GM20000 (cell line): ENCODE measurements at regions not wholly inside any gene's neighbourhood (a gene's known extent, or its start where the extent isn't known, plus 50 kb on each side); places are given as distances from the start of the nearest gene placed in this dataset.
"Not testable (repeated sequence)": the region's sequence is repeated elsewhere in the genome, so short reads cannot be mapped to it uniquely, and the experiment has no call there.

Source experiments
- DNase-seq: peaks from one replicate; pipeline ENCODE4 v3.0.0; 2012; ENCODE audit warnings: low spot score
- TF ChIP-seq, protein P1 (sequence below): IDR thresholded peaks from 2 replicates; pipeline ENCODE4 v1.5.1; 2012; ENCODE audit warnings: mild to moderate bottlenecking, control low read depth; ENCODE audit errors: extremely low read depth, missing control alignments

DNA sequence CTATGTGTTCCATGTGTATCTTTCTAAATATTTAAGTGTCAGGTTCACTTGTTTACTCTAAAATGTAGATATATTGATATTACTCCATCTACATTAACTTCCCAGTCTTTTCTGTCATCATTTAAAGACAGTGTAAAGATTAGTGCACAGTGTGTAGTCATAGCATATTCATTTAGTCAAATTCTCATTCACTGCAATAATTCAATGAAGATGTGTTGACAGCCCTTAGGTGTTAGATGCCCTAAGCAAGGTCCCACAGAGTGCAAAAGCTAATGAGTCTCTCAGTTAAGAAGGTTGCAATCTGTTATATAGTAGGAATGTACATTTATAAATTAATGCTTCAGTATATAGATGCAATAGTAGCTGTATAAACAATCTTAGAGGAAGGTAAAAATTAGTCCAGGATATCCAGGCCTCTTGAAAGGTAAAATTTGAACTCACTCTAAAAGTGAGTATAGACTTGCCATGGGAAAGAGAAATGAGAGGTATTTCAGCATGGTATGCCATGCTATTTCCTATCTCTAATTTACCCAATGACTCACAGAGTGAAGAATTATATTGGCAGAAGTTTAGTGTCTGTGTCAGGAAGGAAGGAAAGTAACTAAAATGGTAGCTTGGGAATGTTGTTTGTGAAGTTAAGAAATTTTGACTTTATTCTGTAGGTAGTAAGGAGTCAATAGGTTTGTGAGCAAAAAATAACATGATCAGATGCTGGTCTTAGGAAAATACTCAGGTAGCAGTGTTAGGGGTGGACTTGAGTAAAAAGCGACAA lies 969.9 kb upstream of the CITED2 start:
- no peak for DNase-seq
- TF ChIP-seq, protein P1, sequence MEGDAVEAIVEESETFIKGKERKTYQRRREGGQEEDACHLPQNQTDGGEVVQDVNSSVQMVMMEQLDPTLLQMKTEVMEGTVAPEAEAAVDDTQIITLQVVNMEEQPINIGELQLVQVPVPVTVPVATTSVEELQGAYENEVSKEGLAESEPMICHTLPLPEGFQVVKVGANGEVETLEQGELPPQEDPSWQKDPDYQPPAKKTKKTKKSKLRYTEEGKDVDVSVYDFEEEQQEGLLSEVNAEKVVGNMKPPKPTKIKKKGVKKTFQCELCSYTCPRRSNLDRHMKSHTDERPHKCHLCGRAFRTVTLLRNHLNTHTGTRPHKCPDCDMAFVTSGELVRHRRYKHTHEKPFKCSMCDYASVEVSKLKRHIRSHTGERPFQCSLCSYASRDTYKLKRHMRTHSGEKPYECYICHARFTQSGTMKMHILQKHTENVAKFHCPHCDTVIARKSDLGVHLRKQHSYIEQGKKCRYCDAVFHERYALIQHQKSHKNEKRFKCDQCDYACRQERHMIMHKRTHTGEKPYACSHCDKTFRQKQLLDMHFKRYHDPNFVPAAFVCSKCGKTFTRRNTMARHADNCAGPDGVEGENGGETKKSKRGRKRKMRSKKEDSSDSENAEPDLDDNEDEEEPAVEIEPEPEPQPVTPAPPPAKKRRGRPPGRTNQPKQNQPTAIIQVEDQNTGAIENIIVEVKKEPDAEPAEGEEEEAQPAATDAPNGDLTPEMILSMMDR = no peak

DNA sequence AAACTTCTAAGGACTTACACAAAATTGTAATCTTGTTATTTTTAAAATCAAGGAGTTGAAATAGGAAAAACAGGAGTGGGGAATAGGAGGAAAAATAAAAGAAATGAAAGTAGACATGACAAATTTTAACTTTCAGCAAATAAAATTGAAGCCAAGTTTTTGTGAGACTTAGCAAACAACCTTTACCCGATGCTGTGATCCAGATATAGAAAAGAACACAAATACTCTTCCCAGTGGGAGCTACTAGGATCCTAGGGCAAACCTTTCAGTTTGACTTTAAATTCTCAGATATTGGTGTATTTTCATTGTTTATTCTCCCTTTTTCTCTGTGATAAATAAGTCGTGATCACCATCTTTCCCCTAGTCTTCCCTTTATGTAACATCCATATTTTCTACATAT lies 968.7 kb upstream of the CITED2 start:
- DNase-seq = no peak
- TF ChIP-seq, protein P1 = no peak

DNA sequence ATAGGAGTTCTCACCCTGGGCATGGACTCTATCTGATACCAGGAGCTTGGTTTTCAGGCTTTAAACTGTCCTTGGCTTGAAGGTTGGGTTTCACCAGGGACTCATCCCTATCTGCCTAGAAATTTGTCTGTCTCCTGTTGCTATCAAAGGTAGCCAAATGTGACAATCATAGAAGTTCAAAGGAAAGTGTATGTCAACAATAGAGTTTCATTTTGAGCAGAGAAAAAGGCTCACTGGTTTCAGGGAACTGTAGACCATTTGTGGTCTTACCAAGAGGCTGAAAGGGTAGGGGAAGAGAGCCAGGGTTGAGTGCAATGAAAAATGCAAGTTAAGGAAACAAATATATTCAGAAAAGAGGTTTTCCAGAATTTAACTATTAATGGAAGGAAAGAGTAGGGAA lies 966.8 kb upstream of the CITED2 start:
- TF ChIP-seq, protein P1 = no peak
- DNase-seq = no peak

DNA sequence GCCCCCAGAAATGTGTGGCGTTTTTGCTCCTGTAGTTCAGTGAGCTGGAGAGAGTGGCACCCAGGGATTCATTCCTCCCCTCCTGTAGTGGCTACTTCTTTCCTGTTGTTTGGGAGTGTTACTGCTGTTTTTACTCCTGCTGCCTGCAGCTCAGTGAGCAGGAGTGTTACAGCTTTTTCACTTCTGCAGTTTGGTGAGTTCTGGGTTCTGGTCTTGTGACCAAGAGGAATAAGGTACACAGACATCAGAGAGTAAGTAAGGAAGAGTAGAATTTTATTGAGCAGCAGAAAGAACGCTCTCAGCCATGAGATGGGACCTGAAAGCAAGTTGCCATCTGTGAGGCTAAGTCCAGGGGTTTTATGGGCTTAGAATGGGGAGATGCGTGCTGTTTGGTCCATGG lies 966.3 kb upstream of the CITED2 start:
- TF ChIP-seq, protein P1 = no peak
- no peak for DNase-seq

DNA sequence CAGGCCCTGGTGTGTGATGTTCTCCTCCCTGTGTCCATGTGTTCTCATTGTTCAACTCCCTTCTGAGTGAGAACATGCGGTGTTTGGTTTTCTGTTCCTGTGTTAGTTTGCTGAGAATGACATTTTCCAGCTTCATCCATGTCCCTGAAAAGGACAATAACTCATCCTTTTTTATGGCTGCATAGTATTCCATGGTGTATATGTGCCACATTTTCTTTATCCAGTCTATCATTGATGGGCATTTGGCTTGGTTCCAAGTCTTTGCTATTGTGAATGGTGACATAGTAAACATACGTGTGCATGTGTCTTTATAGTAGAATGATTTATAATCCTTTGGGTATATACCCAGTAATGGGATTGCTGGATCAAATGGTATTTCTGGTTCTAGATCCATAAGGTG lies 964.6 kb upstream of the CITED2 start:
- DNase-seq = not testable (repeated sequence)

DNA sequence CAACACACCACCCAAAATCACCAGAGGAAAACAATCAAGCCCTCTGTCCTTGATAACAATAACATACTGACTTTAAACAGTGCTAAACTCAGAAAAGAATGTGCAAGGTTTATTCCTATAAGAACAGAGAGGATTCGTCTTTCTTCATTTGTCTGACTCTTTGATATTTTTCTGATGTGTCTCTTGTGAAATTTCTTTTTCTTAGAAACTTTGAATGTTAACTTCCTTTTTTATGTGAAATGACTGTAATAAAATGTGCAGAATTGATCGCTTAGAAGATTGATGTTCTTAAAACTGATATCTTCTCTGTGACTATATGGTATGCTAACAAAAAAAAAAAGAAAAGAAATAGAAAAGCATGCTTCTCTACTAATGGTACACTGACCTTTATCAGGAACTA lies 947.4 kb upstream of the CITED2 start:
- DNase-seq = no peak
- TF ChIP-seq, protein P1 = no peak

DNA sequence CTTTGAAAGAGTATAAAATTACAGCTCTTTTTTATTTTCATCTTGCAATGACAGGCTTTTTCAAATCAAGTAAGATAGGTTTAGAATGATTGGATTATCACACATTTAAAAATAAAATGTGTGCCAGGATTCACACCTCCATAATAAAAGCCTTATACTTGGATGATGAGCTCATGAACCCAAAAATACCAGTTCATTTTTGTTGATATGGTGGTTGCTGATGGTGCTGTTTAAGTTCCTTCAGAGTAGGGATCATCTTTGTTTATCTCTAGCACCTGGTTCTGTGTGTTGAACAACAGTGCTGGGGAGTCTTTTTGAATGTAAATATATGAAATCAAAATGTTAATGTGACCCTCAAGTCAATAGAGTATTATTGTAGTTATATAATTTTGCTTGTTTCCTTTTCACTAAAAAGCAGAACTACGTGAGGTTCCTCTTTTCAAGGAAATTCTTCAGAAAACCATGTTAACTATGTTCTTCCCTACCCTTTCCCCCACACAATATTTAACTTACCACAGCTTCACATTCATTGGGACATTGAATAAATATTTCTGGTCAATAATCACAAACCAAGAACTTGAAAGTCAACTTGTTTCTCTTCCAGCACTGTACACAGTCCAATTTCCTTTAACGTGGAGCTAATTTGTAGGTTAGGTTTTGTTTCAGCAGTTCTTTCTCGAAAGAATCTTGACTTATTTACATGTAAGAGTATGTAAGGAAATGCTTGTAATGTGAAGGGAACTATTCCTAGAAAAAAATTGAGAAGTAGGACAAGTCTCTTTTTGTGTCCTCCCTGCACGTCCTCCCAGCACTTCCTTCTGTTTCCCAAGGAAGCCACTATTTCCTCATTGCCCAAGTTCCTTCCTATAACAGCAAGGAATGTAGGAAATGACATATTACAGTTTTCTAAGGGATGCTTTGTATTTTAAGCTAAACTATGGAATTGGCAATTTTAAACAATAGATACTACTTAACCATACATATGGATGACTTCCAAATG lies 945.9 kb upstream of the CITED2 start:
- TF ChIP-seq, protein P1 = no peak

More for the DNA sequence above, 945.9 kb upstream of the CITED2 start:
- DNase-seq = no peak
